WTC11 (cell line): ENCODE measurements at regions not wholly inside any gene's neighbourhood (a gene's known extent, or its start where the extent isn't known, plus 50 kb on each side); places are given as distances from the start of the nearest gene placed in this dataset.
A peak's percentile ranks its signal among the peaks of the same experiment; 100 is the strongest.

Source experiments
- ATAC-seq: fragments of 200-7000 bp; cut with Tn5 transposase; 2 replicates; pipeline ENCODE4 v1.10.0; 2021; ENCODE audit warnings: mild to moderate bottlenecking, moderate library complexity
- CTCF ChIA-PET: fragments of 300-600 bp; sonication (Branson Sonifier 250); formaldehyde crosslinking; loops from one replicate; lab custom pipeline; 2021; ENCODE audit warnings: antibody characterized with exemption; lab: Charles Lee
- POLR2A ChIA-PET: fragments of 350-600 bp; sonication (Branson Sonifier 250); formaldehyde crosslinking; loops from one replicate; lab custom pipeline; 2021; ENCODE audit warnings: antibody characterized with exemption; lab: Charles Lee
- DNase-seq: peaks from one replicate; pipeline ENCODE4 v3.0.0; 2021; ENCODE audit warnings: low spot score
- H3K27ac Mint-ChIP-seq: 2 replicates; pipeline ENCODE4 v1.8.0; 2021; ENCODE audit warnings: mixed read lengths
- H3K27me3 Mint-ChIP-seq: 2 replicates; pipeline ENCODE4 v1.8.0; 2021; ENCODE audit warnings: low read depth, mild to moderate bottlenecking, moderate library complexity, mixed read lengths
- H3K36me3 Mint-ChIP-seq: 2 replicates; pipeline ENCODE4 v1.8.0; 2021; ENCODE audit warnings: mixed read lengths
- H3K4me1 Mint-ChIP-seq: 2 replicates; pipeline ENCODE4 v1.8.0; 2022; ENCODE audit warnings: mixed read lengths
- H3K4me3 Mint-ChIP-seq: 2 replicates; pipeline ENCODE4 v1.8.0; 2021; ENCODE audit warnings: mild to moderate bottlenecking, moderate library complexity, mixed read lengths
- H3K9me3 Mint-ChIP-seq: 2 replicates; pipeline ENCODE4 v1.8.0; 2021; ENCODE audit warnings: mixed read lengths
- AFF4 ChIP-seq: sonication (generic); formaldehyde crosslinking; IDR thresholded peaks from 2 replicates; pipeline ENCODE4 v1.8.1; 2023; ENCODE audit warnings: mild to moderate bottlenecking, missing genetic modification reagents, borderline replicate concordance
- CREB1 ChIP-seq: sonication (generic); formaldehyde crosslinking; IDR thresholded peaks from 2 replicates; pipeline ENCODE4 v1.8.0; 2023; ENCODE audit warnings: mild to moderate bottlenecking, missing genetic modification reagents
- GRHL2 ChIP-seq: fragments of 250-450 bp; sonication (Bioruptor Pico); IDR thresholded peaks from 2 replicates; pipeline ENCODE4 v1.8.0; 2022; ENCODE audit warnings: mild to moderate bottlenecking, moderate library complexity; ENCODE audit not compliant: insufficient replicate concordance, severe bottlenecking
- IRF2 ChIP-seq: sonication (generic); formaldehyde crosslinking; IDR thresholded peaks from 2 replicates; pipeline ENCODE4 v1.8.0; 2022; ENCODE audit warnings: low read depth, missing genetic modification reagents, borderline replicate concordance
- KAT7 ChIP-seq: sonication (generic); formaldehyde crosslinking; IDR thresholded peaks from 2 replicates; pipeline ENCODE4 v1.8.1; 2023; ENCODE audit warnings: missing genetic modification reagents, mild to moderate bottlenecking, borderline replicate concordance
- MYBL2 ChIP-seq: sonication (generic); formaldehyde crosslinking; IDR thresholded peaks from 2 replicates; pipeline ENCODE4 v1.8.1; 2023; ENCODE audit warnings: mild to moderate bottlenecking, moderate library complexity, missing genetic modification reagents
- SP1 ChIP-seq: sonication (generic); formaldehyde crosslinking; conservative IDR thresholded peaks from 2 replicates; pipeline ENCODE4 v1.8.1; 2022; ENCODE audit warnings: missing genetic modification reagents
- TEAD4 ChIP-seq: sonication (generic); formaldehyde crosslinking; IDR thresholded peaks from 2 replicates; pipeline ENCODE4 v1.8.0; 2022; ENCODE audit warnings: mild to moderate bottlenecking, missing genetic modification reagents
- TP53 ChIP-seq: sonication (generic); formaldehyde crosslinking; IDR thresholded peaks from 2 replicates; pipeline ENCODE4 v1.8.1; 2023; ENCODE audit warnings: mild to moderate bottlenecking, missing genetic modification reagents
- USF1 ChIP-seq: sonication (generic); formaldehyde crosslinking; IDR thresholded peaks from 2 replicates; pipeline ENCODE4 v1.8.0; 2022; ENCODE audit warnings: mild to moderate bottlenecking, missing genetic modification reagents
- ZBTB43 ChIP-seq: sonication (generic); formaldehyde crosslinking; IDR thresholded peaks from 2 replicates; pipeline ENCODE4 v1.8.1; 2023; ENCODE audit warnings: mild to moderate bottlenecking, missing genetic modification reagents
- ZNF121 ChIP-seq: sonication (generic); formaldehyde crosslinking; IDR thresholded peaks from 2 replicates; pipeline ENCODE4 v1.8.0; 2023; ENCODE audit warnings: missing genetic modification reagents
- ZNF219 ChIP-seq: sonication (generic); formaldehyde crosslinking; IDR thresholded peaks from 2 replicates; pipeline ENCODE4 v1.8.0; 2023; ENCODE audit warnings: missing genetic modification reagents, mild to moderate bottlenecking, borderline replicate concordance
- ZNF263 ChIP-seq: sonication (generic); formaldehyde crosslinking; IDR thresholded peaks from 2 replicates; pipeline ENCODE4 v1.8.1; 2022; ENCODE audit warnings: low read depth, mild to moderate bottlenecking, moderate library complexity, missing genetic modification reagents
- ZNF317 ChIP-seq: sonication (generic); formaldehyde crosslinking; IDR thresholded peaks from 2 replicates; pipeline ENCODE4 v1.8.1; 2023; ENCODE audit warnings: low read depth, mild to moderate bottlenecking, moderate library complexity, missing genetic modification reagents, borderline replicate concordance

DNA sequence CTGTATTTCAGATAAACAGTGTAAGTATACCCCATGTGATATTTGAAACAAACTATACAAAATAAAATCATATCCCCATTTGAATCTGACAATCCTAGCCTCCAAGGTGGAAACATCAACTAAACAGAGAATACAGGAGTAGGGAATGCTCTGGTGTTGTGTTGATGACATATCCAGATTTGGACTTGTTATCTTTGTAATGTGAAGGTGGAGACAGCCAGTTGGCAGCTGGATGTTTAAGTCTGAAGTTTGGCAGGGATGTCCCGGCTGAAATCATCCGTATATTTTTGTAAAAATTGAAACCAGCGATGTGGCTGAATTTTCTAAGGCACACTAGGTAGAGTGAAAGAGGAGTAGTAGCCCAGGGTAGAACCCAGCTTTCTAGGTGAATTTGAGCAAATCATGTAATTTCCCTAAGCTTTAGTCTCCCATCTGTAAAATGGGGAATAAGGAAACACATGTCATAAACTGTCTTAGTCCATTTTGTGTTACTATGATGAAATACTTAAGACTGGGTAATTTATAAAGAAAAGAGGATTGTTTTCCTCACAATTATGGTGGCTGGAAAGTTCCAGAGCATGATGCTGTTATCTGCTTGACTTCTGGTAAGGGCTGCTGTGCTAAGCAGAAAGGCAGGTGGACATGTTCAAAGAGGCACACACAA lies 246.6 kb upstream of the APCDD1 start:
- DNase-seq (no peak), ATAC-seq (no peak)
- CTCF ChIA-PET, result no interaction called here
- no peaks in the 10 kb centered on the region for H3K36me3 Mint-ChIP-seq
- peaks cover 12% of the 10 kb centered on the region for H3K4me1 Mint-ChIP-seq
- peaks cover 9% of the 10 kb centered on the region; the same call in 1 of the 2 replicates for H3K9me3 Mint-ChIP-seq
- no peak overlapping the region for H3K27ac Mint-ChIP-seq
- H3K4me3 Mint-ChIP-seq, result no peak overlapping the region
- POLR2A ChIA-PET, result no interaction called here
- no peak for TF ChIP-seq ZNF121 (CRISPR knock-in tag)
- no peak for TF ChIP-seq AFF4 (CRISPR knock-in tag)
- TF ChIP-seq TP53 (CRISPR knock-in tag), result no peak
- no peak for TF ChIP-seq ZNF263
- TF ChIP-seq ZNF317 (CRISPR knock-in tag), result no peak
- TF ChIP-seq IRF2 (CRISPR knock-in tag), result no peak
- no peaks in the 10 kb centered on the region for H3K27me3 Mint-ChIP-seq

- no peak overlapping the region for H3K27ac Mint-ChIP-seq
- POLR2A ChIA-PET, result no interaction called here
Measured at GRCh38 chr18:10209302-10209701, 245.1 kb upstream of the APCDD1 start.

GRCh38 chr18:10210057-10210633 lies 244.3 kb upstream of the APCDD1 start:
- ChIA-PET POLR2A (no interaction called here), CTCF (no interaction called here)
- peaks cover 8% of the 10 kb centered on the region; the same call in 1 of the 2 replicates for H3K4me1 Mint-ChIP-seq
- H3K9me3 Mint-ChIP-seq, result peaks cover 14% of the 10 kb centered on the region; the same call in 1 of the 2 replicates
- TF ChIP-seq TEAD4 (CRISPR knock-in tag), result no peak
- no peak overlapping the region for H3K27ac Mint-ChIP-seq
- 0 out of 2 replicates have a peak, but pooled peaks have one; percentile 22 for ATAC-seq
- H3K4me3 Mint-ChIP-seq, result no peak overlapping the region
- no peaks in the 10 kb centered on the region for H3K36me3 Mint-ChIP-seq
- no peak for DNase-seq
- no peaks in the 10 kb centered on the region for H3K27me3 Mint-ChIP-seq

More at GRCh38 chr18:10209302-10209701, 245.1 kb upstream of the APCDD1 start:
- H3K9me3 Mint-ChIP-seq, result peaks cover 9% of the 10 kb centered on the region; the same call in 1 of the 2 replicates
- CTCF ChIA-PET, result no interaction called here
- H3K36me3 Mint-ChIP-seq, result no peaks in the 10 kb centered on the region
- DNase-seq, result no peak
- no peaks in the 10 kb centered on the region for H3K27me3 Mint-ChIP-seq
- ATAC-seq, result no peak
- no peak overlapping the region for H3K4me3 Mint-ChIP-seq
- TF ChIP-seq ZBTB43 (no peak), GRHL2 (CRISPR knock-in tag) (no peak), SP1 (no peak), CREB1 (CRISPR knock-in tag) (no peak), ZNF219 (CRISPR knock-in tag) (no peak), KAT7 (CRISPR knock-in tag) (no peak), MYBL2 (CRISPR knock-in tag) (no peak), USF1 (no peak)
- TF ChIP-seq, all 79 proteins: peak for 0
- peaks cover 8% of the 10 kb centered on the region; the same call in 1 of the 2 replicates for H3K4me1 Mint-ChIP-seq
